ENCODE measurements at regions not wholly inside any gene's neighbourhood (a gene's known extent, or its start where the extent isn't known, plus 50 kb on each side); places are given as distances from the start of the nearest gene placed in this dataset.

GRCh38 chr13:81760316-81760715 lies 1419.4 kb upstream of the SPRY2 start:
- Histone ChIP-seq H3K4me3 (ENCODE audit: low read length) (no peak overlapping the region), H3K27me3 (ENCODE audit: control insufficient read depth, insufficient read depth, low read length) (no peaks in the 10 kb centered on the region), H3K4me2 (ENCODE audit: low read length) (no peak overlapping the region), H3K9ac (ENCODE audit: low read depth, low read length) (no peak overlapping the region), H3K9me3 (replicated peaks; ENCODE audit: low read length) (peaks cover 9% of the 10 kb centered on the region), H3K36me3 (ENCODE audit: insufficient read depth, low read length) (no peaks in the 10 kb centered on the region), H3K4me1 (ENCODE audit: control insufficient read depth, insufficient read depth, low read length) (no peaks in the 10 kb centered on the region)

GRCh38 chr13:81757348-81757970 lies 1416.5 kb upstream of the SPRY2 start:
- H3K27me3 ChIP-seq (ENCODE audit: control insufficient read depth, insufficient read depth, low read length), result no peaks in the 10 kb centered on the region

GRCh38 chr13:81745391-81745790 lies 1404.5 kb upstream of the SPRY2 start:
- no peaks in the 10 kb centered on the region for H3K4me1 ChIP-seq (ENCODE audit: control insufficient read depth, insufficient read depth, low read length)
- no peaks in the 10 kb centered on the region for H3K36me3 ChIP-seq (ENCODE audit: insufficient read depth, low read length)
- H3K9ac ChIP-seq (ENCODE audit: low read depth, low read length), result no peak overlapping the region
- H3K4me2 ChIP-seq (ENCODE audit: low read length), result no peak overlapping the region
- no peaks in the 10 kb centered on the region for H3K9me3 ChIP-seq (replicated peaks; ENCODE audit: low read length)
- no peak overlapping the region for H3K4me3 ChIP-seq (ENCODE audit: low read length)
- no peaks in the 10 kb centered on the region for H3K27me3 ChIP-seq (ENCODE audit: control insufficient read depth, insufficient read depth, low read length)

More at GRCh38 chr13:81757348-81757970, 1416.5 kb upstream of the SPRY2 start:
- Histone ChIP-seq H3K4me1 (ENCODE audit: control insufficient read depth, insufficient read depth, low read length) (no peaks in the 10 kb centered on the region), H3K9ac (ENCODE audit: low read depth, low read length) (no peak overlapping the region), H3K9me3 (replicated peaks; ENCODE audit: low read length) (peaks cover 8% of the 10 kb centered on the region), H3K36me3 (ENCODE audit: insufficient read depth, low read length) (no peaks in the 10 kb centered on the region), H3K4me3 (ENCODE audit: low read length) (no peak overlapping the region), H3K4me2 (ENCODE audit: low read length) (no peak overlapping the region)

- Histone ChIP-seq H3K9me3 (replicated peaks; ENCODE audit: low read length) (peaks cover 7% of the 10 kb centered on the region), H3K4me3 (ENCODE audit: low read length) (no peak overlapping the region), H3K36me3 (ENCODE audit: insufficient read depth, low read length) (no peaks in the 10 kb centered on the region), H3K4me2 (ENCODE audit: low read length) (no peak overlapping the region), H3K9ac (ENCODE audit: low read depth, low read length) (no peak overlapping the region), H3K27me3 (ENCODE audit: control insufficient read depth, insufficient read depth, low read length) (no peaks in the 10 kb centered on the region), H3K4me1 (ENCODE audit: control insufficient read depth, insufficient read depth, low read length) (no peaks in the 10 kb centered on the region)
Observed at GRCh38 chr13:81738364-81738763, 1397.4 kb upstream of the SPRY2 start.

- H3K4me1 ChIP-seq (ENCODE audit: control insufficient read depth, insufficient read depth, low read length), result no peaks in the 10 kb centered on the region
- H3K36me3 ChIP-seq (ENCODE audit: insufficient read depth, low read length), result no peaks in the 10 kb centered on the region
- H3K9me3 ChIP-seq (replicated peaks; ENCODE audit: low read length), result peaks cover 3% of the 10 kb centered on the region
- H3K27me3 ChIP-seq (ENCODE audit: control insufficient read depth, insufficient read depth, low read length), result no peaks in the 10 kb centered on the region
- H3K4me3 ChIP-seq (ENCODE audit: low read length), result no peak overlapping the region
- no peak overlapping the region for H3K4me2 ChIP-seq (ENCODE audit: low read length)
- H3K9ac ChIP-seq (ENCODE audit: low read depth, low read length), result no peak overlapping the region
Observed at GRCh38 chr13:81726037-81726726, 1385.3 kb upstream of the SPRY2 start.

GRCh38 chr13:81722456-81722855 lies 1381.5 kb upstream of the SPRY2 start:
- Histone ChIP-seq H3K4me1 (ENCODE audit: control insufficient read depth, insufficient read depth, low read length) (no peaks in the 10 kb centered on the region), H3K9ac (ENCODE audit: low read depth, low read length) (no peak overlapping the region), H3K4me3 (ENCODE audit: low read length) (no peak overlapping the region)

GRCh38 chr13:81721400-81721799 lies 1380.5 kb upstream of the SPRY2 start:
- no peak overlapping the region for H3K9ac ChIP-seq (ENCODE audit: low read depth, low read length)
- H3K4me2 ChIP-seq (ENCODE audit: low read length), result no peak overlapping the region
- H3K9me3 ChIP-seq (replicated peaks; ENCODE audit: low read length), result peaks cover 3% of the 10 kb centered on the region

More at GRCh38 chr13:81722456-81722855, 1381.5 kb upstream of the SPRY2 start:
- Histone ChIP-seq H3K36me3 (ENCODE audit: insufficient read depth, low read length) (no peaks in the 10 kb centered on the region), H3K4me2 (ENCODE audit: low read length) (no peak overlapping the region), H3K9me3 (replicated peaks; ENCODE audit: low read length) (peaks cover 3% of the 10 kb centered on the region), H3K27me3 (ENCODE audit: control insufficient read depth, insufficient read depth, low read length) (no peaks in the 10 kb centered on the region)

GRCh38 chr13:81714513-81714912 lies 1373.6 kb upstream of the SPRY2 start:
- Histone ChIP-seq H3K36me3 (ENCODE audit: insufficient read depth, low read length) (no peaks in the 10 kb centered on the region), H3K9ac (ENCODE audit: low read depth, low read length) (no peak overlapping the region), H3K9me3 (replicated peaks; ENCODE audit: low read length) (peaks cover 7% of the 10 kb centered on the region), H3K4me3 (ENCODE audit: low read length) (no peak overlapping the region), H3K4me2 (ENCODE audit: low read length) (no peak overlapping the region), H3K27me3 (ENCODE audit: control insufficient read depth, insufficient read depth, low read length) (no peaks in the 10 kb centered on the region), H3K4me1 (ENCODE audit: control insufficient read depth, insufficient read depth, low read length) (no peaks in the 10 kb centered on the region)

More at GRCh38 chr13:81721400-81721799, 1380.5 kb upstream of the SPRY2 start:
- Histone ChIP-seq H3K36me3 (ENCODE audit: insufficient read depth, low read length) (no peaks in the 10 kb centered on the region), H3K27me3 (ENCODE audit: control insufficient read depth, insufficient read depth, low read length) (no peaks in the 10 kb centered on the region), H3K4me3 (ENCODE audit: low read length) (no peak overlapping the region), H3K4me1 (ENCODE audit: control insufficient read depth, insufficient read depth, low read length) (no peaks in the 10 kb centered on the region)

- Histone ChIP-seq H3K4me2 (ENCODE audit: low read length) (no peak overlapping the region), H3K27me3 (ENCODE audit: control insufficient read depth, insufficient read depth, low read length) (no peaks in the 10 kb centered on the region), H3K9ac (ENCODE audit: low read depth, low read length) (no peak overlapping the region), H3K4me3 (ENCODE audit: low read length) (no peak overlapping the region), H3K4me1 (ENCODE audit: control insufficient read depth, insufficient read depth, low read length) (no peaks in the 10 kb centered on the region), H3K36me3 (ENCODE audit: insufficient read depth, low read length) (no peaks in the 10 kb centered on the region), H3K9me3 (replicated peaks; ENCODE audit: low read length) (peaks cover 7% of the 10 kb centered on the region)
Observed at GRCh38 chr13:81713201-81713600, 1372.3 kb upstream of the SPRY2 start.

GRCh38 chr13:81697826-81698225 lies 1356.9 kb upstream of the SPRY2 start:
- Histone ChIP-seq H3K36me3 (ENCODE audit: insufficient read depth, low read length) (no peaks in the 10 kb centered on the region), H3K4me3 (ENCODE audit: low read length) (no peak overlapping the region), H3K4me1 (ENCODE audit: control insufficient read depth, insufficient read depth, low read length) (no peaks in the 10 kb centered on the region), H3K9ac (ENCODE audit: low read depth, low read length) (no peak overlapping the region), H3K27me3 (ENCODE audit: control insufficient read depth, insufficient read depth, low read length) (no peaks in the 10 kb centered on the region), H3K9me3 (replicated peaks; ENCODE audit: low read length) (no peaks in the 10 kb centered on the region), H3K4me2 (ENCODE audit: low read length) (no peak overlapping the region)

GRCh38 chr13:81686877-81687276 lies 1346.0 kb upstream of the SPRY2 start:
- Histone ChIP-seq H3K9ac (ENCODE audit: low read depth, low read length) (no peak overlapping the region), H3K36me3 (ENCODE audit: insufficient read depth, low read length) (no peaks in the 10 kb centered on the region), H3K4me1 (ENCODE audit: control insufficient read depth, insufficient read depth, low read length) (no peaks in the 10 kb centered on the region), H3K4me2 (ENCODE audit: low read length) (no peak overlapping the region), H3K27me3 (ENCODE audit: control insufficient read depth, insufficient read depth, low read length) (no peaks in the 10 kb centered on the region), H3K9me3 (replicated peaks; ENCODE audit: low read length) (peaks cover 7% of the 10 kb centered on the region), H3K4me3 (ENCODE audit: low read length) (no peak overlapping the region)

- Histone ChIP-seq H3K27me3 (ENCODE audit: control insufficient read depth, insufficient read depth, low read length) (no peaks in the 10 kb centered on the region), H3K36me3 (ENCODE audit: insufficient read depth, low read length) (no peaks in the 10 kb centered on the region), H3K4me3 (ENCODE audit: low read length) (no peak overlapping the region), H3K4me1 (ENCODE audit: control insufficient read depth, insufficient read depth, low read length) (no peaks in the 10 kb centered on the region), H3K4me2 (ENCODE audit: low read length) (no peak overlapping the region), H3K9ac (ENCODE audit: low read depth, low read length) (no peak overlapping the region), H3K9me3 (replicated peaks; ENCODE audit: low read length) (peaks cover 7% of the 10 kb centered on the region)
Observed at GRCh38 chr13:81683521-81683920, 1342.6 kb upstream of the SPRY2 start.

Data from skeletal muscle satellite cell (primary cell).